ENCODE measurements at regions not wholly inside any gene's neighbourhood (a gene's known extent, or its start where the extent isn't known, plus 50 kb on each side); places are given as distances from the start of the nearest gene placed in this dataset.

DNA sequence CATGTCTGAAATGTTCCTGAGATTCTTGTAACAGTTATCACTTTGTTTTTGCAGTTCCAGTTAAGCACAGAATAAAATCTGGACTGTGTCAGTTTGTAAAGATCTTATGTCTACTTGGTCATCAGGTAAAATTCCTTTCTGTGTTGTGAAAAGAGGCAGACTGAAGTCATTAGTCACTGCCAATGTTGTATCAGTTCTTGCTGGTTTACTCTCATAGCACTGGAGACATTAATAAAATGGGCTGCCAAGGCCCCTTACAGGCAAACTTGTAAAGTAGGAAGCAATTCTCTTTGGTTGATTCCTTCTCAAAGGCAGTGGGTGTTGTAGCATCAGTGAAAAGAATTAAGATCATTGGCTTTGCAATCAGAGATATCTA, 61.4 kb upstream of the ST6GALNAC3 start:
- Mint-ChIP-seq H3K9me3 (ENCODE audit: low read depth) (no peaks in the 10 kb centered on the region), H3K27me3 (ENCODE audit: low read depth) (no peaks in the 10 kb centered on the region), H3K4me1 (ENCODE audit: low read depth) (no peaks in the 10 kb centered on the region), H3K4me3 (ENCODE audit: unreplicated experiment) (no peak overlapping the region), H3K27ac (ENCODE audit: unreplicated experiment) (no peak overlapping the region), H3K36me3 (ENCODE audit: low read depth) (no peaks in the 10 kb centered on the region)
- DNase-seq (ENCODE audit: low spot score): no peak
- TF ChIP-seq, protein P1, sequence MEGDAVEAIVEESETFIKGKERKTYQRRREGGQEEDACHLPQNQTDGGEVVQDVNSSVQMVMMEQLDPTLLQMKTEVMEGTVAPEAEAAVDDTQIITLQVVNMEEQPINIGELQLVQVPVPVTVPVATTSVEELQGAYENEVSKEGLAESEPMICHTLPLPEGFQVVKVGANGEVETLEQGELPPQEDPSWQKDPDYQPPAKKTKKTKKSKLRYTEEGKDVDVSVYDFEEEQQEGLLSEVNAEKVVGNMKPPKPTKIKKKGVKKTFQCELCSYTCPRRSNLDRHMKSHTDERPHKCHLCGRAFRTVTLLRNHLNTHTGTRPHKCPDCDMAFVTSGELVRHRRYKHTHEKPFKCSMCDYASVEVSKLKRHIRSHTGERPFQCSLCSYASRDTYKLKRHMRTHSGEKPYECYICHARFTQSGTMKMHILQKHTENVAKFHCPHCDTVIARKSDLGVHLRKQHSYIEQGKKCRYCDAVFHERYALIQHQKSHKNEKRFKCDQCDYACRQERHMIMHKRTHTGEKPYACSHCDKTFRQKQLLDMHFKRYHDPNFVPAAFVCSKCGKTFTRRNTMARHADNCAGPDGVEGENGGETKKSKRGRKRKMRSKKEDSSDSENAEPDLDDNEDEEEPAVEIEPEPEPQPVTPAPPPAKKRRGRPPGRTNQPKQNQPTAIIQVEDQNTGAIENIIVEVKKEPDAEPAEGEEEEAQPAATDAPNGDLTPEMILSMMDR (IDR thresholded peaks at IDR 0.05): no peak

- Mint-ChIP-seq H3K27ac (ENCODE audit: unreplicated experiment) (no peak overlapping the region), H3K36me3 (ENCODE audit: low read depth) (no peaks in the 10 kb centered on the region), H3K27me3 (ENCODE audit: low read depth) (no peaks in the 10 kb centered on the region), H3K4me1 (ENCODE audit: low read depth) (no peaks in the 10 kb centered on the region), H3K9me3 (ENCODE audit: low read depth) (no peaks in the 10 kb centered on the region), H3K4me3 (ENCODE audit: unreplicated experiment) (no peak overlapping the region)
- TF ChIP-seq, protein P1 (IDR thresholded peaks at IDR 0.05): no peak
- DNase-seq (ENCODE audit: low spot score): no peak
Measured at GRCh38 chr1:76015478-76016103, 59.0 kb upstream of the ST6GALNAC3 start.

DNA sequence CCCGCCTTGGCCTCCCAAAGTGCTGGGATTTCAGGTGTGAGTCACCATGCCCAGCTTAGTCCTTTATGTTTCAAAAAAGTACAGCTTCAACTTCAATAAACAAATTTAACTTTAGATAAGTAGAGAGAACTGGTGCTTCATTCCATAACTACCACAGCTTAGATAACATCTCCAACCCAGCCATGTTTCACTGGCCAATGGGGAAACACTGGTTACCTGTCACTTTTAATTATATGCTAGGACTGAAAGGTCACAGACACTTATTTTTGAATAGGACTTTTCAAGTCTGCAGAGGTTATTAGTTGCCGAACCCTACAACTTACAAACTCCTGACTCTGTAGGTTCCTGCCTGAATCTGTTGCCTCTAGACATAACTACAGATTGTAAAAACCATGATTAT, 56.5 kb upstream of the ST6GALNAC3 start:
- Mint-ChIP-seq H3K4me1 (ENCODE audit: low read depth) (no peaks in the 10 kb centered on the region), H3K27me3 (ENCODE audit: low read depth) (no peaks in the 10 kb centered on the region), H3K4me3 (ENCODE audit: unreplicated experiment) (no peak overlapping the region), H3K36me3 (ENCODE audit: low read depth) (no peaks in the 10 kb centered on the region), H3K27ac (ENCODE audit: unreplicated experiment) (no peak overlapping the region), H3K9me3 (ENCODE audit: low read depth) (no peaks in the 10 kb centered on the region)
- TF ChIP-seq, protein P1 (IDR thresholded peaks at IDR 0.05): no peak
- no peak for DNase-seq (ENCODE audit: low spot score)

- H3K36me3 Mint-ChIP-seq (ENCODE audit: low read depth): no peaks in the 10 kb centered on the region
- H3K9me3 Mint-ChIP-seq (ENCODE audit: low read depth): no peaks in the 10 kb centered on the region
- no peak overlapping the region for H3K27ac Mint-ChIP-seq (ENCODE audit: unreplicated experiment)
- no peaks in the 10 kb centered on the region for H3K4me1 Mint-ChIP-seq (ENCODE audit: low read depth)
- no peak overlapping the region for H3K4me3 Mint-ChIP-seq (ENCODE audit: unreplicated experiment)
- no peak for DNase-seq (ENCODE audit: low spot score)
- TF ChIP-seq, protein P1 (IDR thresholded peaks at IDR 0.05): no peak
- no peaks in the 10 kb centered on the region for H3K27me3 Mint-ChIP-seq (ENCODE audit: low read depth)
Measured at GRCh38 chr1:76021846-76022245, 52.7 kb upstream of the ST6GALNAC3 start.

- H3K4me3 Mint-ChIP-seq (ENCODE audit: unreplicated experiment): no peak overlapping the region
- H3K4me1 Mint-ChIP-seq (ENCODE audit: low read depth): no peaks in the 10 kb centered on the region
- no peaks in the 10 kb centered on the region for H3K36me3 Mint-ChIP-seq (ENCODE audit: low read depth)
- H3K27ac Mint-ChIP-seq (ENCODE audit: unreplicated experiment): no peak overlapping the region
- DNase-seq (ENCODE audit: low spot score): no peak
- no peaks in the 10 kb centered on the region for H3K27me3 Mint-ChIP-seq (ENCODE audit: low read depth)
- H3K9me3 Mint-ChIP-seq (ENCODE audit: low read depth): no peaks in the 10 kb centered on the region
- TF ChIP-seq, protein P1 (IDR thresholded peaks at IDR 0.05): no peak
Measured at GRCh38 chr1:76023669-76024435, 50.7 kb upstream of the ST6GALNAC3 start.

All from chondrocyte (in vitro differentiated cells).